ENCODE measurements at regions not wholly inside any gene's neighbourhood (a gene's known extent, or its start where the extent isn't known, plus 50 kb on each side); places are given as distances from the start of the nearest gene placed in this dataset.

GRCh38 chr7:26928703-26929347 is 64.4 kb upstream of the SKAP2 start:
- ATAC-seq (no peak), DNase-seq (ENCODE audit: extremely low read depth in 1 of 4, low spot score in 3 of 4) (no peak), FAIRE-seq (no peak)
- Histone ChIP-seq H3K27ac (ENCODE audit: extremely low read depth, low read depth, low read length) (no peak overlapping the region), H3K9me3 (replicated peaks; ENCODE audit: control insufficient read depth, insufficient read depth, low read depth, low read length) (no peaks in the 10 kb centered on the region), H2AFZ (ENCODE audit: low read depth, low read length) (no peak overlapping the region), H3K9ac (ENCODE audit: insufficient read depth in 1 of 2, low read depth in 2 of 2, low read length in 2 of 2) (no peak overlapping the region), H3K36me3 (ENCODE audit: control insufficient read depth, insufficient read depth, low read length) (no peaks in the 10 kb centered on the region), H4K20me1 (replicated peaks; ENCODE audit: control insufficient read depth, insufficient read depth, low read length) (no peaks in the 10 kb centered on the region), H3K27me3 (ENCODE audit: control insufficient read depth in 2 of 2, insufficient read depth in 2 of 2, low read length in 2 of 2) (no peaks in the 10 kb centered on the region), H3K4me3 (no peak overlapping the region), H3K79me2 (ENCODE audit: control insufficient read depth, insufficient read depth, low read length) (no peaks in the 10 kb centered on the region), H3K4me1 (replicated peaks in 1 of 2; ENCODE audit: control insufficient read depth in 2 of 2, insufficient read depth in 2 of 2, low read length in 2 of 2) (no peaks in the 10 kb centered on the region), H3K4me2 (ENCODE audit: insufficient read depth, low read length) (no peak overlapping the region), H3K9me1 (ENCODE audit: control insufficient read depth, insufficient read depth, low read length) (no peaks in the 10 kb centered on the region)
- ChIA-PET POLR2A (no interaction called here), CTCF (ENCODE audit: low intra/inter-chr PET ratio) (no interaction called here)
- WGBS (ENCODE audit: insufficient coverage, low coverage, missing lambda C conversion rate), result 1% methylated on average over 5 of the region's 5 CpGs
- no TSS peak for BruUV-seq (replicated peaks)
- in situ Hi-C loops (cut with MboI) (no loop called here), intact Hi-C loops (cut with micrococcal nuclease) (no loop called here)
- TF ChIP-seq ZNF280A (IDR thresholded peaks at IDR 0.05; ENCODE audit: low read depth, partially characterized antibody) (no peak), ZNF584 (CRISPR knock-in tag; IDR thresholded peaks at IDR 0.05; ENCODE audit: low read depth) (no peak), KAT2B (IDR thresholded peaks at IDR 0.05; ENCODE audit: low read depth, low read length) (no peak), ELK1 (CRISPR knock-in tag; IDR thresholded peaks at IDR 0.05) (no peak), TCF3 (CRISPR knock-in tag; IDR thresholded peaks at IDR 0.05) (no peak), ATF1 (CRISPR knock-in tag; IDR thresholded peaks at IDR 0.05) (no peak), ATF1 (tag; IDR thresholded peaks at IDR 0.05) (no peak), HDAC1 (IDR thresholded peaks at IDR 0.05) (no peak), CTCF (IDR thresholded peaks at IDR 0.05 in 2 of 3, conservative IDR thresholded peaks at IDR 0.05 in 1 of 3; ENCODE audit: insufficient read depth in 2 of 3, low read depth in 1 of 3, low read length in 3 of 3) (no peak), PREB (CRISPR knock-in tag; IDR thresholded peaks at IDR 0.05) (no peak), POLR2AphosphoS5 (IDR thresholded peaks at IDR 0.05; ENCODE audit: control insufficient read depth, insufficient read depth, low read depth, low read length) (no peak), ZNF518B (CRISPR knock-in tag; IDR thresholded peaks at IDR 0.05) (no peak)

Measured in K562 (cell line).